Endothelial cell of umbilical vein (primary cell): ENCODE measurements at regions not wholly inside any gene's neighbourhood (a gene's known extent, or its start where the extent isn't known, plus 50 kb on each side); places are given as distances from the start of the nearest gene placed in this dataset.

ENCODE experiments used
- BruUV-seq: library from RNA; stranded (reverse); fragments of 400-500 nt; replicated peaks from 2 replicates; lab custom pipeline; 2021; lab: Mats Ljungman, UMichigan
- CTCF ChIA-PET: fragments of 300-600, 350-600 bp; sonication (Branson Sonifier 250); formaldehyde crosslinking; loops from one replicate; lab custom pipeline; 2021; ENCODE audit warnings: antibody characterized with exemption, inconsistent platforms; lab: Charles Lee
- POLR2A ChIA-PET: fragments of 300-600, 350-600 bp; sonication (Branson Sonifier 250); formaldehyde crosslinking; loops from one replicate; lab custom pipeline; 2021; ENCODE audit warnings: antibody characterized with exemption, inconsistent platforms; lab: Charles Lee
- DNase-seq: peaks from one replicate; pipeline ENCODE4 v3.0.0-alpha.2; 2011; ENCODE audit warnings: low read depth, low spot score
- FAIRE-seq: peaks from 2 replicates; lab custom pipeline; 2011; peaks lifted over from hg19 to GRCh38; lab: Jason Lieb, UNC
- H2AFZ ChIP-seq: 2 replicates; pipeline ENCODE4 v1.6.0; 2012; ENCODE audit warnings: low read depth, low read length, control low read depth, inconsistent platforms
- H3K27ac ChIP-seq: 2 replicates; pipeline ENCODE4 v1.5.1; 2011; ENCODE audit warnings: low read depth, mild to moderate bottlenecking, control low read depth, low read length, moderate library complexity; ENCODE audit not compliant: insufficient read depth
- H3K27me3 ChIP-seq, 2 experiments: 2 replicates each; pipeline versions ENCODE4 v1.6.0 to v1.6.1; 2011; ENCODE audit warnings: low read length in 2 of 2, mixed read lengths in 1 of 2; ENCODE audit not compliant: control insufficient read depth in 2 of 2, insufficient read depth in 2 of 2
- H3K36me3 ChIP-seq, 2 experiments: 2 replicates in 1 of 2; 3 replicates in 1 of 2; pipeline ENCODE4 v1.5.1; 2011; ENCODE audit warnings: low read length in 2 of 2, mild to moderate bottlenecking in 1 of 2, moderate library complexity in 1 of 2; ENCODE audit not compliant: control insufficient read depth in 2 of 2, insufficient read depth in 2 of 2; ENCODE audit errors: extremely low read depth in 1 of 2
- H3K4me1 ChIP-seq: 3 replicates; pipeline ENCODE4 v1.5.1; 2011; ENCODE audit warnings: mild to moderate bottlenecking, low read length; ENCODE audit not compliant: control insufficient read depth, insufficient read depth; ENCODE audit errors: extremely low read depth
- H3K4me2 ChIP-seq: 2 replicates; pipeline ENCODE4 v1.6.1; 2011; ENCODE audit warnings: low read length, control low read depth, mixed read lengths; ENCODE audit not compliant: insufficient read depth
- H3K4me3 ChIP-seq, 3 experiments: fragments of 200-600 bp in 1 of 3; sonication (generic), shearing (Covaris generic) in 1 of 3; replicated peaks in 1 of 3; 2 replicates each; pipeline ENCODE4 v1.5.1; 2011 to 2016; ENCODE audit warnings: control low read depth in 3 of 3, low read length in 3 of 3, mild to moderate bottlenecking in 2 of 3, inconsistent platforms in 1 of 3, low read depth in 1 of 3, moderate library complexity in 1 of 3; ENCODE audit not compliant: insufficient read depth in 1 of 3
- H3K79me2 ChIP-seq: 2 replicates; pipeline ENCODE4 v1.6.0; 2012; ENCODE audit warnings: low read length, inconsistent platforms; ENCODE audit not compliant: control insufficient read depth, insufficient read depth
- H3K9ac ChIP-seq: replicated peaks from 2 replicates; pipeline ENCODE3; 2011; ENCODE audit warnings: low read length, control low read depth; ENCODE audit not compliant: insufficient read depth; ENCODE audit errors: extremely low read depth
- H3K9me1 ChIP-seq: replicated peaks from 3 replicates; pipeline ENCODE4 v1.6.0; 2011; ENCODE audit warnings: mild to moderate bottlenecking, low read length; ENCODE audit not compliant: control insufficient read depth, insufficient read depth; ENCODE audit errors: extremely low read depth
- H3K9me3 ChIP-seq: replicated peaks from 2 replicates; pipeline ENCODE4 v1.5.1; 2012; ENCODE audit warnings: low read length, inconsistent platforms; ENCODE audit not compliant: control insufficient read depth, insufficient read depth
- H4K20me1 ChIP-seq: replicated peaks from 2 replicates; pipeline ENCODE3; 2011; ENCODE audit warnings: mild to moderate bottlenecking, low read length; ENCODE audit not compliant: control insufficient read depth, insufficient read depth; ENCODE audit errors: extremely low read depth
- CTCF ChIP-seq, 2 donors: IDR thresholded peaks; 1 replicate in 1 of 2; 2 replicates in 1 of 2; pipeline ENCODE4 v1.5.1; 2011; ENCODE audit warnings: low read length in 2 of 2, mild to moderate bottlenecking in 2 of 2, moderate library complexity in 2 of 2, control low read depth in 1 of 2, inconsistent platforms in 1 of 2, low read depth in 1 of 2; ENCODE audit not compliant: insufficient read depth in 1 of 2; ENCODE audit errors: extremely low read depth in 1 of 2
- EZH2 ChIP-seq: IDR thresholded peaks from 2 replicates; pipeline ENCODE4 v1.6.1; 2012; ENCODE audit warnings: borderline replicate concordance, low read depth, mild to moderate bottlenecking, moderate library complexity, low read length, inconsistent platforms; ENCODE audit not compliant: severe bottlenecking
- FOS ChIP-seq: IDR thresholded peaks from 2 replicates; pipeline ENCODE4 v1.6.1; 2011; ENCODE audit warnings: mild to moderate bottlenecking, low read length, moderate library complexity, borderline replicate concordance; ENCODE audit not compliant: insufficient read depth
- GATA2 ChIP-seq: IDR thresholded peaks from 2 replicates; pipeline ENCODE4 v1.7.0; 2011; ENCODE audit warnings: low read depth, mild to moderate bottlenecking, moderate library complexity, mixed read lengths, low read length; ENCODE audit not compliant: insufficient read length, insufficient read depth
- JUN ChIP-seq: IDR thresholded peaks from 2 replicates; pipeline ENCODE4 v1.6.1; 2011; ENCODE audit warnings: borderline replicate concordance, low read depth; ENCODE audit not compliant: insufficient read length, insufficient read depth
- MAX ChIP-seq: IDR thresholded peaks from 2 replicates; pipeline ENCODE4 v1.6.1; 2011; ENCODE audit not compliant: insufficient read depth, insufficient read length
- MYC ChIP-seq: IDR thresholded peaks from one replicate; pipeline ENCODE4 v1.6.1; 2011; ENCODE audit warnings: mild to moderate bottlenecking, low read depth, low read length
- POLR2A ChIP-seq: IDR thresholded peaks from 2 replicates; pipeline ENCODE4 v1.6.1; 2012; ENCODE audit warnings: low read depth, mild to moderate bottlenecking, control low read depth, low read length
- POLR2AphosphoS5 ChIP-seq: IDR thresholded peaks from 2 replicates; pipeline ENCODE4 v1.6.1; 2012; ENCODE audit warnings: low read depth, mild to moderate bottlenecking, control low read depth, low read length, moderate library complexity; ENCODE audit not compliant: insufficient read depth
- dilution Hi-C: fragments of 300-500 bp; cut with MboI; formaldehyde crosslinking; loops from one replicate; pipeline ENCODE4 v1.15.0; 2019; ENCODE audit warnings: low sequenced_read_pairs; ENCODE audit not compliant: extremely low pct_ligation_motif_present
- intact Hi-C: fragments of 100-400 bp; cut with micrococcal nuclease; formaldehyde crosslinking; loops from one replicate; pipeline ENCODE4 v1.10.0; 2022

GRCh38 chr10:33796680-33797079 lies 462.2 kb upstream of the NRP1 start:
- dilution Hi-C loops (no loop called here), intact Hi-C loops (no loop called here)
- FAIRE-seq (no peak), DNase-seq (no peak)
- Histone ChIP-seq H3K27me3 (peaks cover 0 to 2% of the 10 kb centered on the region in 2 experiments), H4K20me1 (no peaks in the 10 kb centered on the region), H3K79me2 (no peaks in the 10 kb centered on the region), H3K9ac (no peak overlapping the region), H3K27ac (no peak overlapping the region), H3K4me3 (no peak overlapping the region), H3K4me1 (no peaks in the 10 kb centered on the region), H2AFZ (no peak overlapping the region), H3K36me3 (no peaks in the 10 kb centered on the region), H3K9me1 (no peaks in the 10 kb centered on the region), H3K9me3 (no peaks in the 10 kb centered on the region), H3K4me2 (no peak overlapping the region)
- ChIA-PET POLR2A (no interaction called here), CTCF (no interaction called here)
- TF ChIP-seq POLR2AphosphoS5 (no peak), GATA2 (no peak), JUN (no peak), MYC (no peak), MAX (no peak), FOS (no peak), POLR2A (no peak), CTCF (IDR thresholded peaks at IDR 0.05; ENCODE audit: extremely low read depth in 1 of 2, insufficient read depth in 1 of 2, low read depth in 1 of 2, low read length in 2 of 2) (no peak), EZH2 (no peak)
- BruUV-seq = no TSS peak
